ENCODE measurements at regions not wholly inside any gene's neighbourhood (a gene's known extent, or its start where the extent isn't known, plus 50 kb on each side); places are given as distances from the start of the nearest gene placed in this dataset.

DNA sequence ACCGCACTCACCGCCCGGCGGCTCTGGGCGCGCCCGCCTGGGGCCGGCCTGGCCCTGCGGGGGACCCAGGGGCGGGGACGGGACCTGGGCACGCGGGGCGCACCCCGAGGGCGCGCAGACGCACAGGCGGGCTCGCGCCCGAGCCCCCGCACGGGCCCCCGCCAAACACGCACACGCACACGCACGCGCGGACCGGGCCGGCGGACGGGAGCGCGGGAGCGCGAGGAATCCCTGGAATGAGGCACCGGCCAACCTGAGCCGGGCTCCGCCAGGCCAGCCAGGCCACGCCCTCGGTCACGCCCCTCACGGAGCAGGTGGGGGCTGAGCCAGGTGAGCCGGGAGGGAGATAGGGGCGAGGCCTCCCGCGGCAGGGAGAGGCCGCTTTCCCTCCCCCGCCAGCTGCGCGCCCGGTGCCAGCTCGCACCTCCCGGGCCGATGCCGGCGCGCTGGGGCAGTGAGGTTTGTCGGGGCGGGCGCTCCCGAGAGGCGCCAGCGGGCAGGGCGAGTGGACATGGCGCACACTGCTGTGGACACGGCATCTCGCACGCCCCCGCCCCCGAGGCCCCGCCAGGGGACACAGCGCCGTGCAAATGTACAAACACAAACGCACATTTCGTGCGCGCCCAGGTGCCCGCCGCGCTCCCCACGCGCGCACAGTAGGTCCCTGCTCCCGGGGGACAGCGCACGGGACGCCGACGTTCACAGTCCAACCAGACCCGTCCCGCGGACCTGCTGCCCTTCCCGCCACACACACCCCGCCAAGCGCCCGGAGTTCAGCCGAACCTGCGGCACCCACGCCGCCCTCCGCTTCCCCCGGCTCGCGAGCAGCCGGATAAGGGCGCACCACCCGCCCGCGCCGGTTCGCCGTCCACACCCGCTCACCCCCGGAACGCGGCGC is 75.9 kb upstream of the VGLL4 start:
- no peak overlapping the region for H4K5ac ChIP-seq (ENCODE audit: insufficient read length, low read depth, low read length)
- peaks cover 16% of the 10 kb centered on the region; the same call in 1 of the 2 replicates for H3K23me2 ChIP-seq (ENCODE audit: low read depth, low read length)
- no peaks in the 10 kb centered on the region for H3K27me3 ChIP-seq (replicated peaks in 1 of 4; ENCODE audit: control insufficient read depth in 3 of 4, extremely low read depth in 1 of 4, insufficient read depth in 3 of 4, low read length in 3 of 4)
- peak overlapping the region; percentile 10 for H3K56ac ChIP-seq (replicated peaks; ENCODE audit: insufficient read length, low read depth, low read length)
- H3K9ac ChIP-seq (replicated peaks in 1 of 4; ENCODE audit: extremely low read depth in 1 of 4, low read depth in 3 of 4, low read length in 3 of 4): peak overlapping the region in 3 of 4 experiments; percentile 42 to 78 (median 59); a peak in 6 of 7 replicates
- peaks cover 0 to 24% of the 10 kb centered on the region in 2 experiments; a peak in 2 of 4 replicates for H3K79me2 ChIP-seq (ENCODE audit: control insufficient read depth in 1 of 2, insufficient read depth in 2 of 2, low read length in 2 of 2)
- peak overlapping the region; percentile 78 for H3K18ac ChIP-seq (ENCODE audit: extremely low read depth, low read length)
- no peak overlapping the region for H2BK15ac ChIP-seq (ENCODE audit: low read length)
- no peaks in the 10 kb centered on the region for H4K20me1 ChIP-seq (replicated peaks in 1 of 2; ENCODE audit: control insufficient read depth in 1 of 2, insufficient read depth in 2 of 2, low read length in 2 of 2)
- no peak for FAIRE-seq
- H2BK120ac ChIP-seq (replicated peaks; ENCODE audit: low read depth, low read length): no peak overlapping the region
- peak; percentile 76 to 97 for DNase-seq (ENCODE audit: low read depth in 1 of 2, low spot score in 2 of 2)
- H3K36me3 ChIP-seq (ENCODE audit: control insufficient read depth in 2 of 4, insufficient read depth in 4 of 4, low read length in 3 of 4): no peaks in the 10 kb centered on the region
- peak overlapping the region; percentile 49; the same call in 1 of the 2 replicates for H2AFZ ChIP-seq (ENCODE audit: low read length)
- H3K4me1 ChIP-seq (replicated peaks in 1 of 4; ENCODE audit: control insufficient read depth in 3 of 4, insufficient read depth in 4 of 4, low read length in 3 of 4): peaks cover 2 to 11% (median 6%) of the 10 kb centered on the region in 4 experiments; a peak in 5 of 7 replicates
- H2BK12ac ChIP-seq (ENCODE audit: low read depth, low read length): peak overlapping the region; percentile 39; the same call in 1 of the 2 replicates
- POLR2A ChIA-PET (ENCODE audit: partially characterized antibody): no interaction called here
- no peak overlapping the region for H2AK5ac ChIP-seq (ENCODE audit: low read depth, low read length)
- H3K23ac ChIP-seq (ENCODE audit: insufficient read length): no peak overlapping the region
- WGBS, 2 experiments (ENCODE audit: extremely low coverage in 1 of 2, insufficient coverage in 1 of 2, insufficient read length in 1 of 2, insufficient replicate concordance in 2 of 2, low coverage in 1 of 2, low lambda C conversion rate in 2 of 2, missing lambda C conversion rate in 1 of 2): 2% methylated on average over 53 of the region's 121 CpGs; no CpG with 5 or more reads in 1 of the 2 experiments
- no peaks in the 10 kb centered on the region for H3K79me1 ChIP-seq (ENCODE audit: low read depth, low read length)
- H3K27ac ChIP-seq (ENCODE audit: low read depth, low read length): no peak overlapping the region
- no peak overlapping the region for H3K14ac ChIP-seq (ENCODE audit: insufficient read length)
- no peak overlapping the region for H4K91ac ChIP-seq (replicated peaks; ENCODE audit: insufficient read length, low read length)
- H3K4me3 ChIP-seq (ENCODE audit: extremely low read depth in 1 of 4, insufficient read depth in 2 of 4, low read depth in 3 of 4, low read length in 4 of 4): peak overlapping the region; percentile 60 to 84 (median 81)
- CTCF ChIA-PET (ENCODE audit: partially characterized antibody): interaction anchor here (1.0 kb wide), 1 partner anchor 65 kb away, joined by 3 read pairs; no protein-coding TSS in a partner anchor
- peak overlapping the region; percentile 52; the same call in 1 of the 2 replicates for H2BK5ac ChIP-seq (ENCODE audit: low read depth, low read length)
- H3K4ac ChIP-seq (replicated peaks; ENCODE audit: insufficient read length, low read depth, low read length): no peak overlapping the region
- no peak overlapping the region for H2BK20ac ChIP-seq (ENCODE audit: low read length)
- H3K4me2 ChIP-seq (ENCODE audit: insufficient read depth in 1 of 2, low read depth in 2 of 2, low read length in 2 of 2): peak overlapping the region; percentile 91 to 94
- H4K8ac ChIP-seq (ENCODE audit: extremely low read depth, insufficient read depth, low read length): peak overlapping the region; percentile 81; the same call in 1 of the 2 replicates
- H3K9me3 ChIP-seq (ENCODE audit: insufficient read depth in 2 of 2, low read depth in 1 of 2, low read length in 1 of 2): no peaks in the 10 kb centered on the region
- TF ChIP-seq HDAC2 (IDR thresholded peaks at IDR 0.05; ENCODE audit: borderline replicate concordance in 1 of 2, low read depth in 2 of 2, low read length in 2 of 2) (peak in 1 of 2 experiments; percentile 20; a peak in 1 of 4 replicates), JUND (IDR thresholded peaks at IDR 0.05; ENCODE audit: low read length) (no peak), ASH2L (IDR thresholded peaks at IDR 0.05; ENCODE audit: low read length) (peak; percentile 9), SUZ12 (IDR thresholded peaks at IDR 0.05; ENCODE audit: low read length) (peak; percentile 36; the same call in 1 of the 2 replicates), BACH1 (IDR thresholded peaks at IDR 0.05; ENCODE audit: low read length) (peak; percentile 74), EZH2 (IDR thresholded peaks at IDR 0.05; ENCODE audit: low read depth, low read length, severe bottlenecking) (peak; percentile 13), TAF1 (IDR thresholded peaks at IDR 0.05; ENCODE audit: low read depth, low read length) (peak; percentile 35; the same call in 1 of the 2 replicates), RBBP5 (IDR thresholded peaks at IDR 0.05; ENCODE audit: borderline replicate concordance, low read depth, low read length) (peak; percentile 77; the same call in 1 of the 2 replicates), CTBP2 (IDR thresholded peaks at IDR 0.05; ENCODE audit: borderline replicate concordance, insufficient read depth, insufficient read length, low read length) (no peak), KDM4A (IDR thresholded peaks at IDR 0.05; ENCODE audit: low read depth, low read length, severe bottlenecking) (peak; percentile 96)
